ENCODE measurements at regions not wholly inside any gene's neighbourhood (a gene's known extent, or its start where the extent isn't known, plus 50 kb on each side); places are given as distances from the start of the nearest gene placed in this dataset.

- Histone ChIP-seq H3K4me3 (no peak overlapping the region), H3K9me3 (no peaks in the 10 kb centered on the region), H3K27ac (no peak overlapping the region), H3K4me1 (no peaks in the 10 kb centered on the region), H3K4me2 (no peak overlapping the region)
- DNase-seq (ENCODE audit: low read depth in 1 of 2, low spot score in 1 of 2) (no peak), FAIRE-seq (no peak), ATAC-seq (no peak)
- ChIA-PET CTCF (interaction anchor here (0.9 kb wide), 1 partner anchor 18 kb away, joined by 3 read pairs; no protein-coding TSS in a partner anchor), POLR2A (no interaction called here)
- no peak for TF ChIP-seq GATA3 (IDR thresholded peaks at IDR 0.05; ENCODE audit: borderline replicate concordance)
- no peak for TF ChIP-seq EHF (CRISPR knock-in tag; IDR thresholded peaks at IDR 0.05)
- TF ChIP-seq HOXB5 (CRISPR knock-in tag; IDR thresholded peaks at IDR 0.05): no peak
- no peak for TF ChIP-seq ZNF302 (CRISPR knock-in tag; IDR thresholded peaks at IDR 0.05)
- TF ChIP-seq BCL3 (IDR thresholded peaks at IDR 0.05): no peak
- no peak for TF ChIP-seq NR3C1 (IDR thresholded peaks at IDR 0.05)
- TF ChIP-seq RNF2 (IDR thresholded peaks at IDR 0.05; ENCODE audit: borderline replicate concordance, low read depth): no peak
- no peak for TF ChIP-seq POLR2A (IDR thresholded peaks at IDR 0.05; ENCODE audit: low read length)
- TF ChIP-seq TP53 (CRISPR knock-in tag; IDR thresholded peaks at IDR 0.05): no peak
- TF ChIP-seq USF2 (IDR thresholded peaks at IDR 0.05): no peak
- no peak for TF ChIP-seq CTCF (IDR thresholded peaks at IDR 0.05)
- TF ChIP-seq RARB (CRISPR knock-in tag; IDR thresholded peaks at IDR 0.05): no peak
- TF ChIP-seq ESRRA (IDR thresholded peaks at IDR 0.05; ENCODE audit: borderline replicate concordance, low read length): no peak
- no peak for TF ChIP-seq MYC (IDR thresholded peaks at IDR 0.05; ENCODE audit: borderline replicate concordance, low read length)
- no peak for TF ChIP-seq FOSB (CRISPR knock-in tag; IDR thresholded peaks at IDR 0.05)
- TF ChIP-seq HDAC2 (IDR thresholded peaks at IDR 0.05): no peak
- no peak for TF ChIP-seq HES2 (IDR thresholded peaks at IDR 0.05)
- no peak for TF ChIP-seq CBX8 (IDR thresholded peaks at IDR 0.05)
- TF ChIP-seq ATOH8 (CRISPR knock-in tag; IDR thresholded peaks at IDR 0.05; ENCODE audit: low read depth): no peak
- WGBS (ENCODE audit: missing lambda C conversion rate): 2% methylated on average over 2 of the region's 2 CpGs
Observed at GRCh38 chr16:60821661-60822060, 1214.6 kb downstream of the CDH8 start.

- ChIA-PET POLR2A (no interaction called here), CTCF (interaction anchor here (0.6 kb wide), 1 partner anchor 539 kb away, joined by 3 read pairs; no protein-coding TSS in a partner anchor)
- Histone ChIP-seq H3K4me3 (no peak overlapping the region), H3K4me2 (no peak overlapping the region), H3K4me1 (no peaks in the 10 kb centered on the region), H3K27ac (no peak overlapping the region), H3K9me3 (no peaks in the 10 kb centered on the region)
- FAIRE-seq (no peak), ATAC-seq (no peak), DNase-seq (ENCODE audit: low read depth in 1 of 2, low spot score in 1 of 2) (no peak)
- TF ChIP-seq CHD4 (IDR thresholded peaks at IDR 0.05; ENCODE audit: borderline replicate concordance) (no peak), EP300 (IDR thresholded peaks at IDR 0.05) (no peak), NR3C1 (IDR thresholded peaks at IDR 0.05) (no peak), RARB (CRISPR knock-in tag; IDR thresholded peaks at IDR 0.05) (no peak), POLR2AphosphoS2 (conservative IDR thresholded peaks at IDR 0.05; ENCODE audit: low read length) (no peak), SMC3 (IDR thresholded peaks at IDR 0.05) (no peak), TP53 (CRISPR knock-in tag; IDR thresholded peaks at IDR 0.05) (no peak), ZC3H11A (IDR thresholded peaks at IDR 0.05) (no peak)
- WGBS (ENCODE audit: missing lambda C conversion rate): 51% methylated on average over 2 of the region's 2 CpGs
Observed at GRCh38 chr16:60820361-60820760, 1215.9 kb downstream of the CDH8 start.
